Spleen (tissue), 7 donors: ENCODE measurements at regions not wholly inside any gene's neighbourhood (a gene's known extent, or its start where the extent isn't known, plus 50 kb on each side); places are given as distances from the start of the nearest gene placed in this dataset.

ENCODE experiments used
- POLR2AphosphoS5 ChIP-seq, 3 donors: sonication (generic); formaldehyde crosslinking; IDR thresholded peaks; one replicate each; pipeline ENCODE4 v1.5.1; 2017; ENCODE audit warnings: antibody characterized with exemption in 3 of 3
- TF ChIP-seq, protein P1 (sequence below), 11 experiments: fragments of 200-600 bp in 7 of 11; fragments of 450-650 bp in 4 of 11; sonication (generic) in 4 of 11; IDR thresholded peaks in 8 of 11; conservative IDR thresholded peaks in 3 of 11; 1 replicate in 7 of 11; 2 replicates in 4 of 11; pipeline versions ENCODE4 v1.4.0 to v1.8.0; 2016 to 2021; ENCODE audit warnings: antibody characterized with exemption in 11 of 11, inconsistent platforms in 4 of 11, mild to moderate bottlenecking in 1 of 11
- donor health status: DM: no; HTN: no; CAD: no; lungs with moderate emphysema.
- donor health status: DM: no; HTN: no; CAD: no.
- donor health status: DM: no; HTN: no; CAD: no.

DNA sequence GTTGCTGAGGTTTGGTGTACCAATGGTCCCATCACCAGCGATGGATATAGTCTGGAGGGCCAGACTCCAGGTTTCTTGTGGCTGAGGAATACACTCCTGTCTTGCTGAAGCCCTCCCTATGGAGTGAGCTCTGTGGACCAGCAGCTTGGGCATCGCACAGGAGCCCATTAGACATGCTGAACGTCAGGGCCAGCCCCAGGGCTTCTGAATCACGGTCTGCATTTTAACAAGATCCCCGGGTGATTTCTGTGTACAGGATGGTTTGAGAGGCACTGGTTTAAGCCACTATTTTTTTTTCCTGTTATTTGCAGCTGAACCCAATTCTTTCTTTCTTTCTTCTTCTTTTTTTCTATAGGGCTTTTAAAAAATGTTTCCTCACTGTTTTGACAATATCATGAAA lies 69.5 kb upstream of the XCR1 start:
- TF ChIP-seq, protein P1, sequence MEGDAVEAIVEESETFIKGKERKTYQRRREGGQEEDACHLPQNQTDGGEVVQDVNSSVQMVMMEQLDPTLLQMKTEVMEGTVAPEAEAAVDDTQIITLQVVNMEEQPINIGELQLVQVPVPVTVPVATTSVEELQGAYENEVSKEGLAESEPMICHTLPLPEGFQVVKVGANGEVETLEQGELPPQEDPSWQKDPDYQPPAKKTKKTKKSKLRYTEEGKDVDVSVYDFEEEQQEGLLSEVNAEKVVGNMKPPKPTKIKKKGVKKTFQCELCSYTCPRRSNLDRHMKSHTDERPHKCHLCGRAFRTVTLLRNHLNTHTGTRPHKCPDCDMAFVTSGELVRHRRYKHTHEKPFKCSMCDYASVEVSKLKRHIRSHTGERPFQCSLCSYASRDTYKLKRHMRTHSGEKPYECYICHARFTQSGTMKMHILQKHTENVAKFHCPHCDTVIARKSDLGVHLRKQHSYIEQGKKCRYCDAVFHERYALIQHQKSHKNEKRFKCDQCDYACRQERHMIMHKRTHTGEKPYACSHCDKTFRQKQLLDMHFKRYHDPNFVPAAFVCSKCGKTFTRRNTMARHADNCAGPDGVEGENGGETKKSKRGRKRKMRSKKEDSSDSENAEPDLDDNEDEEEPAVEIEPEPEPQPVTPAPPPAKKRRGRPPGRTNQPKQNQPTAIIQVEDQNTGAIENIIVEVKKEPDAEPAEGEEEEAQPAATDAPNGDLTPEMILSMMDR (IDR thresholded peaks at IDR 0.05 in 8 of 11, conservative IDR thresholded peaks at IDR 0.05 in 3 of 11) = no peak
- no peak for TF ChIP-seq POLR2AphosphoS5 (IDR thresholded peaks at IDR 0.05)
